CD8-positive, alpha-beta memory T cell (primary cell): ENCODE measurements at regions not wholly inside any gene's neighbourhood (a gene's known extent, or its start where the extent isn't known, plus 50 kb on each side); places are given as distances from the start of the nearest gene placed in this dataset.

Source experiments
- CTCF ChIA-PET: fragments of 350-600 bp; sonication (Branson Sonifier 250); formaldehyde crosslinking; loops from one replicate; lab custom pipeline; 2021; ENCODE audit warnings: antibody characterized with exemption; lab: Charles Lee
- POLR2A ChIA-PET: fragments of 350-600 bp; sonication (Branson Sonifier 250); formaldehyde crosslinking; loops from one replicate; lab custom pipeline; 2021; ENCODE audit warnings: antibody characterized with exemption; lab: Charles Lee
- DNase-seq, 5 donors: peaks; one replicate each; pipeline versions ENCODE4 v3.0.0 to v3.0.0-alpha.2; 2020 to 2022; ENCODE audit warnings: mixed read lengths in 1 of 5
- H3K27ac ChIP-seq: one replicate; pipeline ENCODE4 v1.7.0; 2013; ENCODE audit warnings: low read depth, mild to moderate bottlenecking, low read length, moderate library complexity
- H3K27me3 ChIP-seq: 2 replicates; pipeline ENCODE4 v1.7.0; 2013; ENCODE audit warnings: low read length, mild to moderate bottlenecking; ENCODE audit not compliant: insufficient read depth, poor library complexity, severe bottlenecking
- H3K36me3 ChIP-seq: 2 replicates; pipeline ENCODE4 v1.7.0; 2013; ENCODE audit warnings: mild to moderate bottlenecking, low read length, moderate library complexity; ENCODE audit not compliant: insufficient read depth
- H3K4me1 ChIP-seq: 2 replicates; pipeline ENCODE4 v1.7.0; 2013; ENCODE audit warnings: mild to moderate bottlenecking, low read length, moderate library complexity; ENCODE audit not compliant: insufficient read depth
- H3K4me3 ChIP-seq: 2 replicates; pipeline ENCODE4 v1.7.0; 2013; ENCODE audit warnings: mild to moderate bottlenecking, low read length
- H3K9me3 ChIP-seq: 2 replicates; pipeline ENCODE4 v1.7.0; 2013; ENCODE audit warnings: mild to moderate bottlenecking, low read length
- H3K27ac Mint-ChIP-seq, 8 donors: one replicate each; pipeline ENCODE4 v1.8.0; 2020 to 2021; ENCODE audit warnings: mixed read lengths in 8 of 8, mild to moderate bottlenecking in 6 of 8, inconsistent platforms in 3 of 8, moderate library complexity in 3 of 8
- H3K27me3 Mint-ChIP-seq, 2 donors: one replicate each; pipeline ENCODE4 v1.8.0; 2020 to 2021; ENCODE audit warnings: mixed read lengths in 2 of 2, mild to moderate bottlenecking in 1 of 2, moderate library complexity in 1 of 2
- H3K36me3 Mint-ChIP-seq, 3 donors: one replicate each; pipeline ENCODE4 v1.8.0; 2020 to 2021; ENCODE audit warnings: mixed read lengths in 3 of 3, inconsistent platforms in 1 of 3, mild to moderate bottlenecking in 1 of 3
- H3K4me1 Mint-ChIP-seq, 3 donors: one replicate each; pipeline ENCODE4 v1.8.0; 2020 to 2021; ENCODE audit warnings: mixed read lengths in 3 of 3, inconsistent platforms in 1 of 3, mild to moderate bottlenecking in 1 of 3
- H3K4me3 Mint-ChIP-seq, 7 donors: one replicate each; pipeline ENCODE4 v1.8.0; 2020 to 2021; ENCODE audit warnings: mixed read lengths in 7 of 7, mild to moderate bottlenecking in 6 of 7, moderate library complexity in 4 of 7, inconsistent platforms in 2 of 7
- H3K9me3 Mint-ChIP-seq, 5 donors: one replicate each; pipeline ENCODE4 v1.8.0; 2020 to 2022; ENCODE audit warnings: mixed read lengths in 5 of 5, mild to moderate bottlenecking in 3 of 5, moderate library complexity in 2 of 5, inconsistent platforms in 1 of 5

- peaks cover 0 to 8% of the 10 kb centered on the region in 2 donors for H3K27me3 Mint-ChIP-seq
- no peak overlapping the region for H3K4me3 Mint-ChIP-seq
- POLR2A ChIA-PET, result no interaction called here
- DNase-seq, result no peak
- Histone ChIP-seq H3K4me3 (no peak overlapping the region), H3K27ac (no peak overlapping the region), H3K4me1 (no peaks in the 10 kb centered on the region), H3K27me3 (no peaks in the 10 kb centered on the region), H3K9me3 (no peaks in the 10 kb centered on the region), H3K36me3 (no peaks in the 10 kb centered on the region)
- no peak overlapping the region for H3K27ac Mint-ChIP-seq
- CTCF ChIA-PET, result no interaction called here
- no peaks in the 10 kb centered on the region for H3K4me1 Mint-ChIP-seq
- no peaks in the 10 kb centered on the region for H3K36me3 Mint-ChIP-seq
- H3K9me3 Mint-ChIP-seq, result peaks cover 0 to 3% (median 2%) of the 10 kb centered on the region in 5 donors
Measured at GRCh38 chr2:15846626-15847025, 93.7 kb upstream of the MYCN start.

GRCh38 chr2:15850534-15850933 is 89.8 kb upstream of the MYCN start:
- H3K36me3 Mint-ChIP-seq, result no peaks in the 10 kb centered on the region
- Histone ChIP-seq H3K9me3 (no peaks in the 10 kb centered on the region), H3K4me3 (no peak overlapping the region), H3K36me3 (no peaks in the 10 kb centered on the region), H3K4me1 (no peaks in the 10 kb centered on the region), H3K27me3 (no peaks in the 10 kb centered on the region), H3K27ac (no peak overlapping the region)
- ChIA-PET CTCF (no interaction called here), POLR2A (no interaction called here)
- H3K9me3 Mint-ChIP-seq, result peaks cover 0 to 3% (median 2%) of the 10 kb centered on the region in 5 donors
- no peak overlapping the region for H3K4me3 Mint-ChIP-seq
- H3K27me3 Mint-ChIP-seq, result no peaks in the 10 kb centered on the region
- no peaks in the 10 kb centered on the region for H3K4me1 Mint-ChIP-seq
- no peak overlapping the region for H3K27ac Mint-ChIP-seq
- DNase-seq, result no peak

- Mint-ChIP-seq H3K27ac (no peak overlapping the region), H3K9me3 (peaks cover 0 to 3% (median 3%) of the 10 kb centered on the region in 5 donors), H3K4me3 (no peak overlapping the region), H3K27me3 (peaks cover 0 to 2% of the 10 kb centered on the region in 2 donors), H3K4me1 (no peaks in the 10 kb centered on the region), H3K36me3 (no peaks in the 10 kb centered on the region)
- H3K27me3 ChIP-seq, result no peaks in the 10 kb centered on the region
- DNase-seq, result no peak
- no peaks in the 10 kb centered on the region for H3K4me1 ChIP-seq
- no peaks in the 10 kb centered on the region for H3K36me3 ChIP-seq
- no peaks in the 10 kb centered on the region for H3K9me3 ChIP-seq
- no peak overlapping the region for H3K27ac ChIP-seq
- CTCF ChIA-PET, result no interaction called here
- POLR2A ChIA-PET, result no interaction called here
- H3K4me3 ChIP-seq, result no peak overlapping the region
Measured at GRCh38 chr2:15851076-15851693, 89.2 kb upstream of the MYCN start.

DNA sequence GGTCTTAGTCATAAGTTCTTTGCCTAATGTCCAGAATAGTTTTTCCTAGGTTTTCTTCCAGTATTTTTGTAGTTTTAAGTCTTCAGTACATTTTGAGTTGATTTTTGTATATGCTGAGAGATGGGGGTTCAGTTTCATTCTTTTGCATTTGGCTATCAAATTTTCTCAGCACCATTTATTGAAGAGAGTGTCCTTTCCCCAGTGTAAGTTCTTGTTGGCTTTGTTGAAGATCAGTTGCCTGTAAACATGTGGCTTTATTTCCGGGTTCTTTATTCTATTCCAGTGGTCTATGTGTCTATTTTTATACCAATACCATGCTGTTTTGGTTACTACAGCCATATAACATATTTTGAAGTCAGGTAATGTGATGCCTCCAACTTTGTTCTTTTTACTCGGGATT is 87.5 kb upstream of the MYCN start:
- CTCF ChIA-PET, result no interaction called here
- H3K27ac Mint-ChIP-seq, result no peak overlapping the region
- Histone ChIP-seq H3K4me3 (no peak overlapping the region), H3K27me3 (no peaks in the 10 kb centered on the region), H3K9me3 (no peaks in the 10 kb centered on the region), H3K27ac (no peak overlapping the region), H3K36me3 (no peaks in the 10 kb centered on the region), H3K4me1 (no peaks in the 10 kb centered on the region)
- H3K36me3 Mint-ChIP-seq, result no peaks in the 10 kb centered on the region
- no peak for DNase-seq
- H3K4me1 Mint-ChIP-seq, result no peaks in the 10 kb centered on the region
- H3K9me3 Mint-ChIP-seq, result peaks cover 0 to 4% (median 2%) of the 10 kb centered on the region in 5 donors
- POLR2A ChIA-PET, result no interaction called here
- H3K4me3 Mint-ChIP-seq, result no peak overlapping the region
- H3K27me3 Mint-ChIP-seq, result peaks cover 3 to 8% of the 10 kb centered on the region in 2 donors

GRCh38 chr2:15853903-15854302 is 86.4 kb upstream of the MYCN start:
- Mint-ChIP-seq H3K36me3 (no peaks in the 10 kb centered on the region), H3K27ac (no peak overlapping the region), H3K9me3 (peaks cover 0 to 4% (median 2%) of the 10 kb centered on the region in 5 donors), H3K4me1 (no peaks in the 10 kb centered on the region), H3K27me3 (peaks cover 3 to 8% of the 10 kb centered on the region in 2 donors), H3K4me3 (no peak overlapping the region)
- no peaks in the 10 kb centered on the region for H3K9me3 ChIP-seq
- H3K4me3 ChIP-seq, result no peak overlapping the region
- ChIA-PET POLR2A (no interaction called here), CTCF (no interaction called here)
- no peaks in the 10 kb centered on the region for H3K4me1 ChIP-seq
- H3K27me3 ChIP-seq, result no peaks in the 10 kb centered on the region
- no peak overlapping the region for H3K27ac ChIP-seq
- DNase-seq, result no peak
- H3K36me3 ChIP-seq, result no peaks in the 10 kb centered on the region

DNA sequence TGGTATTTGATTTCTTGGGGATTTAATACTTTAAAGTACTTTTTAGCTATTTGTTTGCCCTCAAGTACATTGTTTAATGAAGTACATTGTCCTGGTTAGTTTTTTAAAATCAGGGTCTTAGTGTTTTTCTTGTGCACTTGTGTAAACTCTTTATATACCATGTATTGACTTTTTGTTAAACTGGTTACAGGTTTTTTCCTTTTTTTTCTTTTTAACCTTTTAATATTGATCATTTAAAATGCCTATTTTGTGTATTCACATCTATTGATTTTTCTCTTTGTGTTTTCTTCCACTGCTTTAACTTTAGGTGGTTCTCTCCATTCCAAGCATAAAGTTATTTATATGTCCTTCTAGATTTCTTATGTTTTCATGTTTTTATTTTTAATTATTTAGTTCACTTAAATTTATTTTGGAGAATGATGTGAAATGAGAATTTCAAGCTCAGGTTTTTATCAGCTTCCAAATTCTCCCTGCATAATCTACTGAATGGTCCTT is 84.5 kb upstream of the MYCN start:
- DNase-seq, result no peak
- no peaks in the 10 kb centered on the region for H3K36me3 Mint-ChIP-seq
- no peaks in the 10 kb centered on the region for H3K36me3 ChIP-seq

DNA sequence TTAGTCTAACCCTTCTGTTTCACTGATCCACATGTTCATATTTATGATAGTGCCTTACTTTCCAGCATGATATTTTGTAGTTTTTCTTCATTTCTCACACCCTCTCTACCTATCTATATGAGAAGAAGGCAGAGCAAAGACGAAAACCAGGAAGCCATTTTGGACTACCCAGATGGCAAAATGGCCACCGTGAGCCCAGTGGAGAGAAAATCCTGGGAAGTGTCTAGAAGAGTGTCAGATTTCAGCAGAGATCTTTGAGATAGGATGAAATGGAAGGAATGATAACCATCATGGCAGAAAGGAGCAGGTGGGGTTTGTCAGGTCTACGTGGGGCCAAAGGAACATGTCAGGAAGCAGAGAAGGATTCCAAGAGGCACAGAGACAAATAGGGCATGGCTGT is 84.0 kb upstream of the MYCN start:
- peaks cover 0 to 4% (median 0%) of the 10 kb centered on the region in 5 donors for H3K9me3 Mint-ChIP-seq
- CTCF ChIA-PET, result no interaction called here
- no peaks in the 10 kb centered on the region for H3K4me1 Mint-ChIP-seq
- DNase-seq, result no peak
- no peak overlapping the region for H3K4me3 ChIP-seq
- no peak overlapping the region for H3K4me3 Mint-ChIP-seq
- no peaks in the 10 kb centered on the region for H3K36me3 ChIP-seq
- no peaks in the 10 kb centered on the region for H3K4me1 ChIP-seq
- POLR2A ChIA-PET, result no interaction called here
- H3K9me3 ChIP-seq, result no peaks in the 10 kb centered on the region
- no peak overlapping the region for H3K27ac ChIP-seq
- peaks cover 5 to 8% of the 10 kb centered on the region in 2 donors for H3K27me3 Mint-ChIP-seq
- no peaks in the 10 kb centered on the region for H3K27me3 ChIP-seq
- H3K27ac Mint-ChIP-seq, result no peak overlapping the region
- no peaks in the 10 kb centered on the region for H3K36me3 Mint-ChIP-seq

More for the DNA sequence above, 84.5 kb upstream of the MYCN start:
- peaks cover 5 to 8% of the 10 kb centered on the region in 2 donors for H3K27me3 Mint-ChIP-seq
- no peaks in the 10 kb centered on the region for H3K4me1 Mint-ChIP-seq
- no peak overlapping the region for H3K27ac Mint-ChIP-seq
- CTCF ChIA-PET, result no interaction called here
- H3K4me3 Mint-ChIP-seq, result no peak overlapping the region
- H3K27ac ChIP-seq, result no peak overlapping the region
- no peaks in the 10 kb centered on the region for H3K4me1 ChIP-seq
- no peaks in the 10 kb centered on the region for H3K9me3 ChIP-seq
- peaks cover 0 to 4% (median 0%) of the 10 kb centered on the region in 5 donors for H3K9me3 Mint-ChIP-seq
- POLR2A ChIA-PET, result no interaction called here
- H3K27me3 ChIP-seq, result no peaks in the 10 kb centered on the region
- H3K4me3 ChIP-seq, result no peak overlapping the region

GRCh38 chr2:15858466-15858865 is 81.9 kb upstream of the MYCN start:
- CTCF ChIA-PET, result no interaction called here
- H3K36me3 Mint-ChIP-seq, result no peaks in the 10 kb centered on the region

More at GRCh38 chr2:15858466-15858865, 81.9 kb upstream of the MYCN start:
- no peak overlapping the region for H3K4me3 ChIP-seq
- H3K27me3 ChIP-seq, result no peaks in the 10 kb centered on the region
- H3K4me3 Mint-ChIP-seq, result no peak overlapping the region
- no peak overlapping the region for H3K27ac ChIP-seq
- H3K27me3 Mint-ChIP-seq, result peaks cover 5 to 8% of the 10 kb centered on the region in 2 donors
- no peaks in the 10 kb centered on the region for H3K9me3 ChIP-seq
- POLR2A ChIA-PET, result no interaction called here
- no peak for DNase-seq
- no peaks in the 10 kb centered on the region for H3K4me1 Mint-ChIP-seq
- H3K27ac Mint-ChIP-seq, result no peak overlapping the region
- H3K36me3 ChIP-seq, result no peaks in the 10 kb centered on the region
- peaks cover 0 to 4% (median 0%) of the 10 kb centered on the region in 5 donors for H3K9me3 Mint-ChIP-seq
- H3K4me1 ChIP-seq, result no peaks in the 10 kb centered on the region
